Fibroblast of skin of scalp (primary cell): ENCODE measurements at regions not wholly inside any gene's neighbourhood (a gene's known extent, or its start where the extent isn't known, plus 50 kb on each side); places are given as distances from the start of the nearest gene placed in this dataset.

Source experiments
- DNase-seq: peaks from one replicate; pipeline ENCODE4 v3.0.0-alpha.2; 2013

DNA sequence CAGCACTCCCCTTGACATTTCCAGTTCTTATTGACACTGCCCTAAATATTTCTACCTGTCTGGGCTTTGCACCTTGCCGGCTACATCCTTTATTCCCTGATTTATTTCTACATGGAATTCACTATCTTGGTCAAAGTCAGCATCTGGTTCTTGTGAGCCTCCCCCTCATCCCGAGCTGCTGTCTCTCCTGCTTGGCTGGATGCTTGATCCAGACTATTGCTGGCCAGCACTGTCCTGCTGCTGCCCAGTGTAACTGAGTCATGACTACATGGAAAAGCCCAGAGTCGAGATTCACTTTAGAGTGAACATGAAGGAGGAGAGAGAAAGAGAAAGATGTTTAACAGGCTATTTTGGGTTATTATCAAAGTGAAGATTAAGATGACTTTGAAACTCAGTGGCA lies 142.2 kb downstream of the OPN5 start:
- no peak for DNase-seq

DNA sequence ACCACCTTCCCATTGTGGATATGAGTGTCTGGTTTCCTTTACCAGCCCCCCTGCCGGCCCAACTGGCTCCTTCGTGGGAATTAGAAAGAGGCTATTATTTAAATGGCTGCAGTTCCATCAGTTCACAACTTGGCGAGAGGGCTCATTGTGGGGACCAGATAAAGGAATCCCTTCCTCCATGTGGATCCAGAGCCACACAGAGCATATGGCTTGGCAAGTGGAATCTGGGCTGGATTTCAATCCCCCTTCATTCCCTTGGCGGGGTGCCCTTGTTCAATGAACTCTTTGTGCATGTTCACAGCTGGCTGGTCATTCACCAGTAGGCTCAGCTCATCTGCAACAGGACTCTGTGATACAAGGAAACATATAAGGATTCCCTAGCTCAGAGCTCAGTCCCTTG lies 140.6 kb downstream of the OPN5 start:
- DNase-seq = no peak

DNA sequence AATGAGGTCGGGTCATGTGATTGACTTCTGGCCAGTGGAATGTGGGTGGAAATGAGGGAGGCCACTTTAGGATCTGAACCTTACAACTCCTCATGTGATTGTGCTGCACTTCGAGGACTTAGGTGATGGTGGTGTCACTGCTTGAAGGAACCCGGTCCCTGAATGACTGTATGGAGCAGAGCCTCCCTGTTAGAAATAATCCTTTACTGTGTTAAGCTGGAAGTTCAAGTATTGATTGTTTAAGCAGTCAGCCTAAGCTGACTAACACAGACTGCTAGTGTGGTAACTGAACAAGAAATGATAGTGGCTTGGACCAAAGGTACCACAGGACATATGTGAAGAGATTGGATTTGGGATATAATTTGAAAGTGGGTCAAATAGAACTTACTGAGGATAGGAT lies 138.0 kb downstream of the OPN5 start:
- no peak for DNase-seq

DNA sequence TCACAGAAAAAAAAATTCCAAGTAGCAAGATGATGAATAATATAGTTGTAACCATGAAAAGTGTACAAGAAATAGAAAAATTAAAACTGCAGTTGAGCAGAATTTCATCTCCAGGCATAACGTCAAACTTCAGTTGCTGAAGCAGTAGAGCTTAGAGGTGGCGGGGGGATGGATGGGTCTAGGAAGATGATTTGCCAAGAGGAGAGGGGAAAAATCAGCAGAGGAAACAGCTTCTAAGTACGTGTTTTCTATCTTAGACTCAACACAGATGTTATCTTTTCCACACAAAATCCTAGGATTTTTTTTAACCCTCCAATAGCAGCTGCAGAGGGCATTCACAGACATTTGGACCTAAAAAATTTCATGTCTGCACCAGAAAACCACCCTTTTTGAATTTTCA lies 136.0 kb downstream of the OPN5 start:
- no peak for DNase-seq

DNA sequence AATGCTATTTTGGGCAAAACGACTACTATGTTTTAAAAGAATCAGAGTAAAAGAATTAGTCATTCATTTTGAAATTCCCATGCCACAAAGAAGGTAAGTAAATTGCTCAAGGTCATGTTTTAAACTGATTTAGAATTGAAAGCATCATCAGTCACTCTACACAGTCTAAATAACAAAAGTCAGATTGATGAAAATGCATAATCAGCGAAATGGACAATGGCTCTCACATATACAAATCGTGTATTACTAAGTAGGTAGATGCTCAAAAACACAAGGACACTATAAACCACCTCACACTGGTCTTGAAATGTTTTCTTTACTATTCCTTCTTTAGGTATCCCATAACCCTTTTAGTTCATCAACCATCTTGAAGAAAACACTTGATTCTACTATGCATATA lies 135.4 kb downstream of the OPN5 start:
- DNase-seq = no peak

DNA sequence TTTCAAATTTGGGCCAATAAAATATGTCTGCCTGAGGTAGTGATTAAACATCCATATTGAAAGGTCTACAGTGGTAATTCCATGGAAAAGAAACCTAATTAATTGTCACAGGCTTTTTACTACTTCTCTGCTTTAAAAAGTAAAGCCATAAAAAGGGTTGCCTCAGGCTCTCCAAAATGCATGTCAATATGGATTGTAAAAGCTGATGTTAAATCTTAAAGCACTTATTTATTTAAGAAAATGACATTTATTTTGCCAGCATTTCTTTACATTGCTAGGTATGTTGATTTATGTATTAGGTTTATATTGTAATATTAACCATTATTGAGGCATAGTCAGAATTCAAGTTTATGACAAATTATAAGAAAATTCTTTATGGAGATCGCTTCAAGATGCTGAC lies 133.2 kb downstream of the OPN5 start:
- no peak for DNase-seq

DNA sequence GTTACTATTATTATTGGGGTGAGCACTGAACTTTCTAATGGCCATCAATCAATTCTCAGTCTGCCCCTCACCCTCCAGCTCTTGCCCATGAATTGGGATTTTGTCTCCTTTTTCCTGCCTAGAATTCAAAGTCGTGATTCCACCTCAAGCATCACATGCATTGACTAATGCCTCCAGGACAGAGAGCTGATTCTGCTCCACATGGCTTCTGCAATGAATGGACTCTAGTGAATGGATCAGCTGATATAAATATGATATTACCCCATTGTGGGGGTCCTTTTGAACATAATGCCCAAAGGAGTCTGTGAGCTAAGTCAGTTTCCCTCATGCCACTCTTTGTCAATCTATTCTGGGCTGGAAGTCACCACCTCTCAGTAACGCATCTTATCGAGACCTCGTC lies 126.4 kb downstream of the OPN5 start:
- DNase-seq = no peak

DNA sequence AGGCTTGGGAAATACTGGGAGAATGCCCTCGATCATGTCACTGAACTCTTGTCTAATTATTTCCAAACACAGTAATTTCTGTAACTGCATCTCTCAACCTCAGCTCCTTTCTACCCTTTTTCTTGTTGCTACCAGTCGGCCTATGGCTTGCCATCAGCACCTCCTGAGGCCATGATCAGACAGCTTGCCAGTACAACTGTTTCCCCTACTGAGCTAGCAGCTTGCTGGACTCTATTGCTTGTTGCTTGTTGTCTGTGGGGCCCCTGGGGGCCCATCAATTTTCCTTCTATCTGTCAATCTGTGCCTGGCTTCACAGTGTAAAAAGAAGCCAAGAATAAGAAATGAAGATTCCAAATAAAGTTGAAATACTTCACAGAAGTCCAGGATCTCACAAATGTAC lies 123.9 kb downstream of the OPN5 start:
- DNase-seq = no peak

DNA sequence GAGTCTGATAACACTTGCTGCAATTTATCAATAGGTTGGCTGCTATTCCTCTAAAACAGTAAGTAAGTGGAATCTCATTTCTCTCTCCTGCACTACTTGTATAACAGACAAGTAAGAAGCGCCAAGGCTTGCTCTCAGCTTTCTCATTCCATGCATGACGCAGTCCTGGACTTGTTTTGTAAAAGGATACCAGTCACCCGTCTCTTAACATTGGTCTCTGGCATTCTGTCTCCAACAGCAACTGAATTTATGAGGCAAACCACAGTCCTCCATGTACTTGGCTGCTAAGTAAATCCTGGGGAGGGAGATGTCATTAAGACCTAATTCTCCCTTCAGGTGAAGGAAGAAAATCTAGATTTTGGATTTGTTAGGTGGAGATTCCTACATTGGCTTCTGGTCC lies 115.4 kb downstream of the OPN5 start:
- no peak for DNase-seq

DNA sequence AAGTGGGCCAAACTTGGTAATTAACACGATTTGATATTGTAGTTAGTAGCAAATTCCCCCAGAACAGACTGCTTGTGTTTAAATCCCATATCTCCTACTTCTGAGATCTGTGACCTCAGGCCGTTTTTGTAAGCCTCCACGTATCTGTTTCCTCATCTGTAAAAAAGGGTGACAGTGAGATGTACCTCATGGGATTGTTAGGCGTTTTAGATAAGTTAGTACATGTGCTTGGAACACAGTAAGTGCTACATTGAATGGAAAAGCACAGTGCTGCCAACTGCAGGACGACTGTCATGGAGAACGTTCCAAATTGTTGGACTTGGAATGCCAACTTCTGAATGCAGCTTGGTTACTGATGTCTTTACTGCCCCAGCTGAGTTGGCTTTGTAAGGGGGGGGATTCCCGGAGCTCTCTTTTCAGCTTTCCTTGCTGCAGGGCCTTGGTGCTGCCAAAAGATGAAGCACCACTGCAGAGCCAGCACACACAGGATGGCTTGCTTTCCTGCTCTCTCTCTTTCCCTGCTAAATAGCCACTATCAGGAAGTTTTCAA lies 108.6 kb downstream of the OPN5 start:
- no peak for DNase-seq

DNA sequence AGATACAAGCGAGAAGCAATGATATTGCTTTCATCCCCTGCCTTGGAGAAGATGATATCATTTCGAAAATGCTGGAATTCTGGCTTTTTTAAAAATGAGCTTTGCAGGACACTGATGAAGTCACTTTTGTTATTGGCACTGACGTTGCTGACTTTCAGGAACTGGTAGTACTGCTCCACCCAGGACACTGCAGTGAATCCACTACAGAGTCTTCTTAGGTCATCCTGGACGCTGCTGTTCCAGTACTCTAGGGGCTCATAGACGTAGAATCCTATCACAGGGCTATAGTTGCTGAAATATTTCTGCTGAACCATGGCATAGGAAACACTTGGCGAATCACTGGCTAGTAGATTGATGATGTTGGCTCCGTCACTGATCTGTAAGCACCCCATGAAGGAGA lies 97.2 kb downstream of the OPN5 start:
- no peak for DNase-seq
